B cell (primary cell): ENCODE measurements at regions not wholly inside any gene's neighbourhood (a gene's known extent, or its start where the extent isn't known, plus 50 kb on each side); places are given as distances from the start of the nearest gene placed in this dataset.
A peak's percentile ranks its signal among the peaks of the same experiment; 100 is the strongest.

Experiments
- ATAC-seq: fragments of 200-7000 bp; cut with Tn5 transposase; one replicate; pipeline ENCODE4 v1.10.0; 2021; ENCODE audit warnings: low read depth, mild to moderate bottlenecking, moderate number of reproducible peaks, moderate library complexity
- CTCF ChIA-PET: fragments of 350-600 bp; sonication (Branson Sonifier 250); formaldehyde crosslinking; loops from one replicate; lab custom pipeline; 2021; ENCODE audit warnings: antibody characterized with exemption, inconsistent platforms; lab: Charles Lee
- POLR2A ChIA-PET: fragments of 350-600 bp; sonication (Branson Sonifier 250); formaldehyde crosslinking; loops from one replicate; lab custom pipeline; 2021; ENCODE audit warnings: antibody characterized with exemption; lab: Charles Lee
- DNase-seq: peaks from one replicate; pipeline ENCODE4 v3.0.0; 2013
- H2AFZ ChIP-seq: 2 replicates; pipeline ENCODE4 v1.6.1; 2012; ENCODE audit warnings: mild to moderate bottlenecking, low read depth, low read length; ENCODE audit not compliant: insufficient read depth, poor library complexity, severe bottlenecking
- H3K27ac ChIP-seq, 2 donors: 1 replicate in 1 of 2; 2 replicates in 1 of 2; pipeline ENCODE4 v1.5.1; 2012 to 2013; ENCODE audit warnings: low read length in 2 of 2, mild to moderate bottlenecking in 2 of 2, moderate library complexity in 1 of 2
- H3K27me3 ChIP-seq, 4 experiments: fragments of 200-600 bp in 1 of 4; sonication (generic) in 1 of 4; replicated peaks in 1 of 4; 1 replicate in 2 of 4; 2 replicates in 2 of 4; pipeline versions ENCODE4 v1.6.1 to v1.7.0; 2013 to 2016; ENCODE audit warnings: low read length in 3 of 4, mild to moderate bottlenecking in 2 of 4, mixed read lengths in 1 of 4, moderate library complexity in 1 of 4; ENCODE audit not compliant: insufficient read depth in 4 of 4, control insufficient read depth in 3 of 4; ENCODE audit errors: control extremely low read depth in 1 of 4
- H3K36me3 ChIP-seq, 2 experiments: replicated peaks in 1 of 2; 1 replicate in 1 of 2; 2 replicates in 1 of 2; pipeline versions ENCODE4 v1.6.1 to v1.7.1; 2013; ENCODE audit warnings: low read length in 1 of 2; ENCODE audit not compliant: insufficient read depth in 2 of 2, control insufficient read depth in 1 of 2; ENCODE audit errors: control extremely low read depth in 1 of 2, extremely low read depth in 1 of 2
- H3K4me1 ChIP-seq, 2 donors: fragments of 200-600 bp in 1 of 2; sonication (generic) in 1 of 2; 1 replicate in 1 of 2; 2 replicates in 1 of 2; pipeline versions ENCODE4 v1.5.1 to v1.6.1; 2013 to 2017; ENCODE audit warnings: low read length in 2 of 2; ENCODE audit not compliant: control insufficient read depth in 2 of 2, insufficient read depth in 2 of 2
- H3K4me2 ChIP-seq: replicated peaks from 2 replicates; pipeline ENCODE3; 2012; ENCODE audit warnings: mild to moderate bottlenecking, low read depth, low read length; ENCODE audit not compliant: poor library complexity, severe bottlenecking
- H3K4me3 ChIP-seq, 5 experiments: fragments of 200-600 bp in 1 of 5; sonication (generic) in 1 of 5; 1 replicate in 3 of 5; 2 replicates in 2 of 5; pipeline versions ENCODE4 v1.5.1 to v1.7.0; 2011 to 2016; ENCODE audit warnings: low read length in 4 of 5, mild to moderate bottlenecking in 4 of 5, low read depth in 2 of 5, control low read depth in 1 of 5, moderate library complexity in 1 of 5; ENCODE audit not compliant: insufficient read depth in 1 of 5; ENCODE audit errors: control extremely low read depth in 1 of 5, extremely low read depth in 1 of 5
- H3K79me2 ChIP-seq: fragments of 200-600 bp; sonication (generic); one replicate; pipeline ENCODE4 v1.6.0; 2016; ENCODE audit warnings: low read length; ENCODE audit not compliant: control insufficient read depth, insufficient read depth
- H3K9ac ChIP-seq: fragments of 200-600 bp; sonication (generic); 2 replicates; pipeline ENCODE4 v1.6.1; 2017; ENCODE audit warnings: mild to moderate bottlenecking, low read length, moderate library complexity
- H3K9me3 ChIP-seq, 3 donors: one replicate each; pipeline versions ENCODE4 v1.6.1 to v1.7.1; 2013; ENCODE audit warnings: low read length in 2 of 3; ENCODE audit not compliant: control insufficient read depth in 2 of 3, insufficient read depth in 1 of 3; ENCODE audit errors: control extremely low read depth in 1 of 3
- H4K20me1 ChIP-seq: 2 replicates; pipeline ENCODE4 v1.6.0; 2012; ENCODE audit warnings: mild to moderate bottlenecking, low read length; ENCODE audit not compliant: insufficient read depth, control insufficient read depth, poor library complexity, severe bottlenecking
- H3K27ac Mint-ChIP-seq: one replicate; pipeline ENCODE4 v1.8.0; 2021; ENCODE audit warnings: mixed read lengths
- H3K27me3 Mint-ChIP-seq: one replicate; pipeline ENCODE4 v1.8.0; 2021; ENCODE audit warnings: mixed read lengths
- H3K4me1 Mint-ChIP-seq: one replicate; pipeline ENCODE4 v1.8.0; 2021; ENCODE audit warnings: mixed read lengths
- H3K4me3 Mint-ChIP-seq: one replicate; pipeline ENCODE4 v1.8.0; 2021; ENCODE audit warnings: mixed read lengths
- H3K9me3 Mint-ChIP-seq: one replicate; pipeline ENCODE4 v1.8.0; 2022; ENCODE audit warnings: mixed read lengths; ENCODE audit not compliant: insufficient read depth
- EZH2 ChIP-seq: IDR thresholded peaks from 2 replicates; pipeline ENCODE4 v1.6.1; 2012; ENCODE audit warnings: borderline replicate concordance, low read depth, mild to moderate bottlenecking, moderate library complexity, low read length; ENCODE audit not compliant: insufficient read depth, poor library complexity, severe bottlenecking
- WGBS: methylation state at CpG from one replicate; pipeline ENCODE4 v1.1.5; 2013; ENCODE audit warnings: missing lambda C conversion rate; ENCODE audit not compliant: insufficient coverage; 5-methylcytosine and 5-hydroxymethylcytosine counted together
- intact Hi-C: fragments of 100-400 bp; cut with micrococcal nuclease; formaldehyde crosslinking; loops from one replicate; pipeline ENCODE4 v1.10.0; 2022
- TF ChIP-seq, protein P1 (sequence below): fragments of 200-600 bp; IDR thresholded peaks from one replicate; pipeline ENCODE4 v1.8.0; 2022; ENCODE audit warnings: antibody characterized with exemption, mild to moderate bottlenecking

DNA sequence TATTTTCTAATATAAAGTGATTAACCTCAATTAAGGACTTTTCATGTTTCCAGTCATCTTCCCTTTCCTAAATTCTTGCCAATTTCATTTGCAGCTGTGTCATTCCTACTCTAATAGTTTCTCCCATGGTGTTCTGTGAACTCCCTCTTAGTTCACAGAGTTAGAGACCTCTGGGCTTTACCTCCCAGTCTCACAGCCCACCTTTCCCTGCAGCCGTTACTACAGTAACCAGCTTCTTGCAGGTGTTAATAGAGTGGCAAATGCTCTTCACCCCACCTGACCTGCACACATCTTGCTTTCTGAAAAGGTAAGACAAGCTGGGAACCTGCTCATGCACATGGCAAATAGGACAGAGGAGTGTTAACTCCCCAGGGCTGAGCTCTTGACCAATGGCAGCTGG, 250.1 kb downstream of the FBXO15 start:
- Mint-ChIP-seq H3K27ac (no peak overlapping the region), H3K27me3 (no peaks in the 10 kb centered on the region), H3K9me3 (no peaks in the 10 kb centered on the region), H3K4me3 (no peak overlapping the region), H3K4me1 (no peaks in the 10 kb centered on the region)
- Histone ChIP-seq H2AFZ (no peak overlapping the region), H3K36me3 (no peaks in the 10 kb centered on the region), H3K27ac (no peak overlapping the region), H3K9ac (no peak overlapping the region), H3K79me2 (no peaks in the 10 kb centered on the region), H3K4me1 (no peaks in the 10 kb centered on the region), H3K4me2 (no peak overlapping the region), H4K20me1 (no peaks in the 10 kb centered on the region), H3K27me3 (no peaks in the 10 kb centered on the region), H3K9me3 (no peaks in the 10 kb centered on the region), H3K4me3 (no peak overlapping the region)
- TF ChIP-seq, protein P1, sequence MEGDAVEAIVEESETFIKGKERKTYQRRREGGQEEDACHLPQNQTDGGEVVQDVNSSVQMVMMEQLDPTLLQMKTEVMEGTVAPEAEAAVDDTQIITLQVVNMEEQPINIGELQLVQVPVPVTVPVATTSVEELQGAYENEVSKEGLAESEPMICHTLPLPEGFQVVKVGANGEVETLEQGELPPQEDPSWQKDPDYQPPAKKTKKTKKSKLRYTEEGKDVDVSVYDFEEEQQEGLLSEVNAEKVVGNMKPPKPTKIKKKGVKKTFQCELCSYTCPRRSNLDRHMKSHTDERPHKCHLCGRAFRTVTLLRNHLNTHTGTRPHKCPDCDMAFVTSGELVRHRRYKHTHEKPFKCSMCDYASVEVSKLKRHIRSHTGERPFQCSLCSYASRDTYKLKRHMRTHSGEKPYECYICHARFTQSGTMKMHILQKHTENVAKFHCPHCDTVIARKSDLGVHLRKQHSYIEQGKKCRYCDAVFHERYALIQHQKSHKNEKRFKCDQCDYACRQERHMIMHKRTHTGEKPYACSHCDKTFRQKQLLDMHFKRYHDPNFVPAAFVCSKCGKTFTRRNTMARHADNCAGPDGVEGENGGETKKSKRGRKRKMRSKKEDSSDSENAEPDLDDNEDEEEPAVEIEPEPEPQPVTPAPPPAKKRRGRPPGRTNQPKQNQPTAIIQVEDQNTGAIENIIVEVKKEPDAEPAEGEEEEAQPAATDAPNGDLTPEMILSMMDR, result no peak
- DNase-seq, result no peak
- intact Hi-C loops, result no loop called here
- WGBS, result 29% methylated on average over 1 of the region's 1 CpG
- no peak for ATAC-seq
- ChIA-PET CTCF (interaction anchor here (0.9 kb wide), 1 partner anchor 445 kb away, joined by 3 read pairs; no protein-coding TSS in a partner anchor), POLR2A (no interaction called here)

DNA sequence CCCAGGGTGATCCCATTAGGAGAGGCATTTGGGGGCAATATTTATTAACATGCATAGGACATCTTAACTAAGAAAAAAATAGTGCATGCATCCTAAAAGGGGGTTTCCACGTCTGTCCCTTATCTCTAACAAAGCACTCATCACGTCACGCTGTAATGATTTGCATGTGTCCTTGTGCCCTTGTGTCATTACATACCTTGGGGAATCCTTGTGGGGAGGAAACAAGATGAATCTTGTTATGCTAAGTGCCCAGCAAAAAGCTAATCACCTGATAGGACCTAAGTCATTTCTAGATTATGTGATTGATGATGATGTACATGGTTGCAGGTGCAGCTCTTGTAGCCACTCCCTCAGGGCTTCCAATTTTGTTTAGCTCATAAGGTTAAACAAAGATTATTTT, 250.9 kb downstream of the FBXO15 start:
- Mint-ChIP-seq H3K9me3 (no peaks in the 10 kb centered on the region), H3K27me3 (no peaks in the 10 kb centered on the region), H3K27ac (no peak overlapping the region), H3K4me3 (no peak overlapping the region), H3K4me1 (no peaks in the 10 kb centered on the region)
- Histone ChIP-seq H3K4me2 (no peak overlapping the region), H3K4me1 (no peaks in the 10 kb centered on the region), H3K4me3 (no peak overlapping the region), H2AFZ (no peak overlapping the region), H3K27ac (no peak overlapping the region), H4K20me1 (no peaks in the 10 kb centered on the region), H3K36me3 (no peaks in the 10 kb centered on the region), H3K27me3 (no peaks in the 10 kb centered on the region), H3K9me3 (no peaks in the 10 kb centered on the region), H3K9ac (no peak overlapping the region), H3K79me2 (no peaks in the 10 kb centered on the region)
- peak; percentile 80 for ATAC-seq
- ChIA-PET CTCF (no interaction called here), POLR2A (no interaction called here)
- no peak for TF ChIP-seq EZH2
- TF ChIP-seq, protein P1, result no peak
- intact Hi-C loops, result no loop called here
- no CpG with 5 or more reads among the region's 3 CpGs for WGBS
- peak; percentile 21 for DNase-seq
